GM19193 (cell line): ENCODE measurements at regions not wholly inside any gene's neighbourhood (a gene's known extent, or its start where the extent isn't known, plus 50 kb on each side); places are given as distances from the start of the nearest gene placed in this dataset.

Experiments
- POLR2A ChIP-seq: IDR thresholded peaks from 4 replicates; pipeline ENCODE4 v1.6.1; 2011; ENCODE audit not compliant: insufficient read depth, insufficient read length; ENCODE audit errors: extremely low read depth

GRCh38 chr2:64311191-64311910 lies 142.6 kb upstream of the LGALSL start:
- TF ChIP-seq POLR2A: no peak

GRCh38 chr2:64311948-64312621 lies 141.9 kb upstream of the LGALSL start:
- no peak for TF ChIP-seq POLR2A

DNA sequence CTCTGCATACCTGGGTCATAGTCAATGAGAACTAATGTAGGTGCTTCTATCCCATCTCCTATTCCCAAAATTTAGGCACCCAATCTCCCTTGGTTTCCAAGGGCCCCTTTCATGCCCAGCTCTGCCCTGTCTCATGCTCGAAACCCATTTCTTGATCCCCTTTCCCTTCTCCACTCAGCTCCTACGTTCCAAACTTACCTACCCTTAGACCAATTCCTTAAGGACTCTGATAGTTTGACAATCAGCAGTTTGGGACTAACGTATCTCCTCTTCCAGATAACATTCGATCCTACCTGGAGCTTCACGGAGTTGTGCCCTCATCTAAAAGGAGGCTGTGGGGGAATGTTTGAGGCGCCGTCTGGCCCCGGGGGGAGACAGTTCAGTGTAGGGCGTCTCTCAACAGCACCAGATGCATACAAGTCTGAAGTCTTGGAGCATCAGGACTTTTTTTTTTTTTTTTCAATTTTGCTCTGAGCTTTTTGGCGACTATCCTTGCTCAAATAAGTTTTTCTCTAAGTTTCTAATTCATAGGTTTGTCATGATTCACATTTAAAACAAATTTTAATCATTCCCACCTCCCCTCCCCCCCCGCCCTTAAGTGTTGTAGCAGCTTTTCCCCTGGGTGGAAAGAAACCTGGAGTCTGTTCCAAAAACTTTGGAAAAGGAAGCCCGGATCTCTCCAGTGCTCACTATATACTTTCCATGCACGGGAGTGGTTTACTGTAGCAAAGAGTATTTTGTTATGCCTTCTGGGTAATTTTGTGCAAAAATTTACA lies 141.2 kb upstream of the LGALSL start:
- no peak for TF ChIP-seq POLR2A

GRCh38 chr2:64313398-64313723 lies 140.6 kb upstream of the LGALSL start:
- TF ChIP-seq POLR2A: no peak

GRCh38 chr2:64315291-64315960 lies 138.5 kb upstream of the LGALSL start:
- TF ChIP-seq POLR2A: no peak

DNA sequence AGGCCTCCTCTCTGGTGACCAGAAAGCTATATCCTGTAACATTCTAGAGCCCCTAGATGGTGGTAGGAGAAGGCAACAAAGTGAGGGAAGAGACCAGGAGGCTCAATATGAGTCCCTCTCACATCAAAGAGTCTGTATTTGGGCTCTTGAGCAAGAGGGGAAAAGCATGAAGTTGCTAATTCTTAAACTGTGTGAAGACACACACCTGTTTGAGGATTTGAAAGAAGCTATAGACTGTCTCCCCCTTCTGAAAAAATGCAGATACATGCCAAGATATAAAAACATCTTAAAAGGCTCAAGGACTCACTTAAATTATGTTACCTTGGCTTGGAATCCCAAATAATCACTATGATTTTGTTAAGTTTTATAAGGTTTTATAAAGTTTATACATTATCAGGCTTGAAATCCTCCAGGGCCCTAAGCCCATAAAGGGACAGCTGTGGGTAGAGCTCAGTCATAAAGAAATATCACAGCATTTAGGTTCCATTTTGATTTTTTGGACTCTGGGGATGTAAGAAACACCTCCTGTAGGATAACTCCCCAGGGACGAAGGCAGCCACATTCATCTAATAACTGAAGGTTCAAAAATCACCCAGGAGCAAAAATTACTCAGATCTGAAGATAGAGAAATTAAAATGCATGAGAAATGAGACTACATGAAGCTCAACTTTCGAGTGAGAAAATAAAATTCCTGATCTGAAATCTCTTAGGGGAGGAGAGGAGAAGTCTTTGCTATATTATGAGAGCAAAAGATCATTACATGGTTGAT lies 136.1 kb upstream of the LGALSL start:
- TF ChIP-seq POLR2A: no peak

GRCh38 chr2:64318476-64318748 lies 135.6 kb upstream of the LGALSL start:
- TF ChIP-seq POLR2A: no peak

DNA sequence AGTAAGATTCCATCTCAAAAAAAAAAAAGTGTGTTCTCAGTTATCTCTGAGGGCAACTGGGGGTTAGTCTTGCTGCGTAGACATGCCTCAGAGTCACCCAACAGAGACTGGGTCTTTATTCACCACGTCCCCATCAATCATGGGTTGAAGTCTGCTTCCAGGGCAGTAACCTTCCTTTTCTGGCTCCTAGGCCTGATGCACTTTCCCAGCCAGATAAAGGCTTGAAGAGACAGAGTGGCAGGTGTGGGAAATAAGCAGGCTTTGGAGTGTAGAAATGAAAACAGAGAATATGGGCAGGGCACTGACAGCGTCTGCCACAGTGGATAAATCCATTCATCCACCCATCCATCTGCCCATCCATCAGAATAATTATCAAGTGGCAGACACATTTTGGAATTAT lies 134.1 kb upstream of the LGALSL start:
- TF ChIP-seq POLR2A: no peak

GRCh38 chr2:64322433-64322832 lies 131.5 kb upstream of the LGALSL start:
- TF ChIP-seq POLR2A: no peak

GRCh38 chr2:64323197-64323596 lies 130.8 kb upstream of the LGALSL start:
- no peak for TF ChIP-seq POLR2A

GRCh38 chr2:64324746-64325410 lies 129.1 kb upstream of the LGALSL start:
- TF ChIP-seq POLR2A: no peak

DNA sequence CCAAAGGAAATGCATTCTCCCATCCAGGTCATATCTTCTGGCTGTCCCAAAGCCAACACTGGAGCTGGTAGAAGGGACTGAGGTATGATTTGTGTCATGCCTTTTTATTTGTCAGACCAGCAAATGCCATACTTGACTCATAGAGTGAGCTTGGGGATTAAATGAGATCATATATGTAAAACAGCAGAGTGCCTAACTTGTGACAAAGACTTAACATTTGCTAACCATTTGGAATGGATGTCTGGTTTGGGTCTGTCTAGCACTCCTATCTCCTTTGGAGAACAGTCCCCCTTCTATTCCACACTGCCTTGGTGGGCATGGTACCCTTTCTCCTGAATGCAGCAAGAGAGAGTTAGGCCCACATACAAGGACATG lies 128.5 kb upstream of the LGALSL start:
- no peak for TF ChIP-seq POLR2A

GRCh38 chr2:64325852-64326577 lies 127.9 kb upstream of the LGALSL start:
- TF ChIP-seq POLR2A: peak; percentile 50
